PC-9 (cell line): ENCODE measurements at regions not wholly inside any gene's neighbourhood (a gene's known extent, or its start where the extent isn't known, plus 50 kb on each side); places are given as distances from the start of the nearest gene placed in this dataset.

Experiments
- CTCF ChIP-seq: fragments of 200-600 bp; sonication (generic); conservative IDR thresholded peaks from 2 replicates; pipeline ENCODE4 v1.6.1; 2017; ENCODE audit warnings: mixed run types, antibody characterized with exemption, mild to moderate bottlenecking, moderate library complexity
- EZH2 ChIP-seq: fragments of 200-600 bp; sonication (generic); IDR thresholded peaks from 2 replicates; pipeline ENCODE4 v1.8.0; 2017; ENCODE audit warnings: antibody characterized with exemption, low read depth

DNA sequence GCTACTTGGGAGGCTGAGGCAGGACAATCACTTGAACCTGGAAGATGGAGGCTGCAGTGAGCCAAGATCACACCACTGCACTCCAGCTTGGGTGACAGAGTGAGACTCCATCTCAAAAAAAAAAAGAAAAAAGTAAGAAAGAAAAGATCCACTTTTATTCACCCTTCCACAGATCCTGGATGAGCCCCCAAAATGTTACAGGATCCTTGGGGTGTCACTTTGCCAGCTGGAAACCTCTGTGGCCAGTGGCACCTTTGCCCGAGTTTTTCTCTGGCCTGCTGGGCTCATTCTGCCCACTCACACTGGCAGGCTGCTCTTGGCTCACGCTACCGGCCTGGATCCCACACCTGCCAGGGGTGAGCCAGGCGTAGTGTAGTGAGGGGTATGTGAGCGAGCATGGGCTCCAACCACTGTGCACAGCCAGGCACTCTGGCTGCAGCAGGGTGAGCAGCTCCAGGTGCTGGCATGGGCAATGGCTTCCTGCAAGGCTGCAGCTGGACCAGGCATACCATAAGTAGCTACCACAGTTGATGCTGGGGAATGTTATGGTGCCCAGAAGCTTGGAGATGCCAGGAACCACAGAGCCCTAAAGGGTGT lies 57.8 kb upstream of the C15orf39 start:
- TF ChIP-seq EZH2, result no peak
- no peak for TF ChIP-seq CTCF
